RPMI7951 (cell line): ENCODE measurements at regions not wholly inside any gene's neighbourhood (a gene's known extent, or its start where the extent isn't known, plus 50 kb on each side); places are given as distances from the start of the nearest gene placed in this dataset.
"Not testable (repeated sequence)": the region's sequence is repeated elsewhere in the genome, so short reads cannot be mapped to it uniquely, and the experiment has no call there.

Experiments used
- DNase-seq: peaks from one replicate; pipeline ENCODE4 v3.0.0-alpha.2; 2012; ENCODE audit warnings: low read depth

- no peak for DNase-seq
Measured at GRCh38 chrX:114272096-114272686, 311.7 kb upstream of the HTR2C start.

GRCh38 chrX:114270371-114270770 lies 313.5 kb upstream of the HTR2C start:
- DNase-seq: not testable (repeated sequence)

- no peak for DNase-seq
Measured at GRCh38 chrX:114268643-114269042, 315.2 kb upstream of the HTR2C start.

- no peak for DNase-seq
Measured at GRCh38 chrX:114267142-114267541, 316.7 kb upstream of the HTR2C start.

- DNase-seq: no peak
Measured at GRCh38 chrX:114252186-114252585, 331.7 kb upstream of the HTR2C start.

- no peak for DNase-seq
Measured at GRCh38 chrX:114251575-114251974, 332.3 kb upstream of the HTR2C start.

GRCh38 chrX:114221445-114221844 lies 362.4 kb upstream of the HTR2C start:
- no peak for DNase-seq

- no peak for DNase-seq
Measured at GRCh38 chrX:114210879-114211278, 373.0 kb upstream of the HTR2C start.

GRCh38 chrX:114201622-114202021 lies 382.3 kb upstream of the HTR2C start:
- no peak for DNase-seq

GRCh38 chrX:114181195-114181594 lies 402.7 kb upstream of the HTR2C start:
- DNase-seq: no peak

GRCh38 chrX:114178126-114178525 lies 405.8 kb upstream of the HTR2C start:
- no peak for DNase-seq

- DNase-seq: not testable (repeated sequence)
Measured at GRCh38 chrX:114167276-114167675, 416.6 kb upstream of the HTR2C start.

GRCh38 chrX:114166601-114167000 lies 417.3 kb upstream of the HTR2C start:
- no peak for DNase-seq

- DNase-seq: no peak
Measured at GRCh38 chrX:114165537-114165936, 418.3 kb upstream of the HTR2C start.

- DNase-seq: no peak
Measured at GRCh38 chrX:114162068-114162735, 421.7 kb upstream of the HTR2C start.

GRCh38 chrX:114152801-114153200 lies 431.1 kb upstream of the HTR2C start:
- no peak for DNase-seq

GRCh38 chrX:114152130-114152529 lies 431.8 kb upstream of the HTR2C start:
- DNase-seq: peak; percentile 49

- no peak for DNase-seq
Measured at GRCh38 chrX:114134465-114134864, 449.4 kb upstream of the HTR2C start.

- no peak for DNase-seq
Measured at GRCh38 chrX:114127411-114128025, 456.4 kb upstream of the HTR2C start.

GRCh38 chrX:114127005-114127404 lies 456.9 kb upstream of the HTR2C start:
- no peak for DNase-seq

- DNase-seq: no peak
Measured at GRCh38 chrX:114101081-114101480, 482.8 kb upstream of the HTR2C start.

GRCh38 chrX:114097866-114098265 lies 486.0 kb upstream of the HTR2C start:
- no peak for DNase-seq

GRCh38 chrX:114097427-114097826 lies 486.5 kb upstream of the HTR2C start:
- DNase-seq: no peak
